Ovary (tissue), 3 donors: ENCODE measurements at regions not wholly inside any gene's neighbourhood (a gene's known extent, or its start where the extent isn't known, plus 50 kb on each side); places are given as distances from the start of the nearest gene placed in this dataset.

Experiments
- CTCF ChIP-seq, 3 donors: fragments of 450-650 bp in 2 of 3; fragments of 200-600 bp in 1 of 3; IDR thresholded peaks; one replicate each; pipeline versions ENCODE4 v1.5.1 to v1.8.0; 2016 to 2022; ENCODE audit warnings: antibody characterized with exemption in 3 of 3, mild to moderate bottlenecking in 1 of 3
- POLR2A ChIP-seq: fragments of 450-650 bp; IDR thresholded peaks from one replicate; pipeline ENCODE4 v1.6.1; 2017; ENCODE audit warnings: antibody characterized with exemption, mild to moderate bottlenecking, moderate library complexity
- donor health status: DM: no; HTN: no; CAD: no.

GRCh38 chr4:179757641-179758040 is 2315.4 kb upstream of the AGA start:
- no peak for TF ChIP-seq CTCF (IDR thresholded peaks at IDR 0.05)
- TF ChIP-seq POLR2A: no peak
